ENCODE measurements at regions not wholly inside any gene's neighbourhood (a gene's known extent, or its start where the extent isn't known, plus 50 kb on each side); places are given as distances from the start of the nearest gene placed in this dataset.

GRCh38 chr10:59072038-59072437 lies 104.4 kb upstream of the PHYHIPL start:
- Histone ChIP-seq H3K4me3 (no peak overlapping the region), H3K9me3 (no peaks in the 10 kb centered on the region), H3K36me3 (ENCODE audit: low read depth) (no peaks in the 10 kb centered on the region), H3K4me1 (ENCODE audit: low read depth) (no peaks in the 10 kb centered on the region)
- no peak for ATAC-seq
- intact Hi-C loops (cut with DNase I, micrococcal nuclease), result no loop called here
- DNase-seq, result no peak
- TF ChIP-seq CTCF (IDR thresholded peaks at IDR 0.05), result no peak

GRCh38 chr10:59073456-59074053 lies 102.9 kb upstream of the PHYHIPL start:
- intact Hi-C loops (cut with DNase I, micrococcal nuclease), result no loop called here
- Histone ChIP-seq H3K4me3 (no peak overlapping the region), H3K36me3 (ENCODE audit: low read depth) (no peaks in the 10 kb centered on the region), H3K9me3 (no peaks in the 10 kb centered on the region), H3K4me1 (ENCODE audit: low read depth) (no peaks in the 10 kb centered on the region)
- peak; percentile 52 for ATAC-seq
- no peak for TF ChIP-seq CTCF (IDR thresholded peaks at IDR 0.05)
- DNase-seq, result no peak

GRCh38 chr10:59075576-59075975 lies 100.9 kb upstream of the PHYHIPL start:
- ATAC-seq, result no peak

GRCh38 chr10:59077855-59078254 lies 98.6 kb upstream of the PHYHIPL start:
- no peaks in the 10 kb centered on the region for H3K4me1 ChIP-seq (ENCODE audit: low read depth)
- intact Hi-C loops (cut with DNase I, micrococcal nuclease), result no loop called here
- DNase-seq (no peak), ATAC-seq (no peak)
- no peaks in the 10 kb centered on the region for H3K9me3 ChIP-seq
- H3K36me3 ChIP-seq (ENCODE audit: low read depth), result no peaks in the 10 kb centered on the region
- H3K4me3 ChIP-seq, result no peak overlapping the region
- no peak for TF ChIP-seq CTCF (IDR thresholded peaks at IDR 0.05)

More at GRCh38 chr10:59075576-59075975, 100.9 kb upstream of the PHYHIPL start:
- H3K4me1 ChIP-seq (ENCODE audit: low read depth), result no peaks in the 10 kb centered on the region
- DNase-seq, result no peak
- intact Hi-C loops (cut with DNase I, micrococcal nuclease), result no loop called here
- H3K4me3 ChIP-seq, result no peak overlapping the region
- TF ChIP-seq CTCF (IDR thresholded peaks at IDR 0.05), result no peak
- H3K9me3 ChIP-seq, result no peaks in the 10 kb centered on the region
- H3K36me3 ChIP-seq (ENCODE audit: low read depth), result no peaks in the 10 kb centered on the region

GRCh38 chr10:59078978-59079377 lies 97.5 kb upstream of the PHYHIPL start:
- TF ChIP-seq CTCF (IDR thresholded peaks at IDR 0.05), result no peak
- Histone ChIP-seq H3K4me3 (no peak overlapping the region), H3K4me1 (ENCODE audit: low read depth) (no peaks in the 10 kb centered on the region), H3K36me3 (ENCODE audit: low read depth) (no peaks in the 10 kb centered on the region), H3K9me3 (no peaks in the 10 kb centered on the region)
- DNase-seq (no peak), ATAC-seq (no peak)
- intact Hi-C loops (cut with DNase I, micrococcal nuclease), result no loop called here
